ENCODE measurements at regions not wholly inside any gene's neighbourhood (a gene's known extent, or its start where the extent isn't known, plus 50 kb on each side); places are given as distances from the start of the nearest gene placed in this dataset.
"Not testable (repeated sequence)": the region's sequence is repeated elsewhere in the genome, so short reads cannot be mapped to it uniquely, and the experiment has no call there.

DNA sequence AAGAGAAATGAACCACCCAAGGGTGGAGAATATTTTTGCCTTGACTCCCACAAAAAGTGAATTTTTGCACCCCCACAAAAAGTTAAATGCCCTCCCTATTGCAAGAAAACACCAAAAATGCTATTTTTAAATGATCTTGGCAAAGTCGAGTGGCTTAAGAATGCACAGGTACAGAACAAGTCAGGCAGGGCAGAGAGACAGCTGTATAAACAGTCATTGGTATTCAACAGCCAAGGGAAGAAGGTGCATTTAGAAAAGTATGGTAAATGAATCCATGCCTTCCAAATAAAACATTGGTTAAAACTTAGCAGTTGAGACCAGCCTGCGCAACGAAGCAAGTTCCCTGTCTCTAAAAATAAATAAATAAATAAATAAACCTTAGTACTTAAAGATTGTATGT, 169.3 kb downstream of the CHIC2 start:
- H3K4me1 ChIP-seq (ENCODE audit: control insufficient read depth in 1 of 2, low read depth in 2 of 2) = peaks cover under 1 to 25% of the 10 kb centered on the region in 2 donors
- no peaks in the 10 kb centered on the region for H3K36me3 ChIP-seq
- no peak for DNase-seq (ENCODE audit: low spot score)
- TF ChIP-seq, protein P1, sequence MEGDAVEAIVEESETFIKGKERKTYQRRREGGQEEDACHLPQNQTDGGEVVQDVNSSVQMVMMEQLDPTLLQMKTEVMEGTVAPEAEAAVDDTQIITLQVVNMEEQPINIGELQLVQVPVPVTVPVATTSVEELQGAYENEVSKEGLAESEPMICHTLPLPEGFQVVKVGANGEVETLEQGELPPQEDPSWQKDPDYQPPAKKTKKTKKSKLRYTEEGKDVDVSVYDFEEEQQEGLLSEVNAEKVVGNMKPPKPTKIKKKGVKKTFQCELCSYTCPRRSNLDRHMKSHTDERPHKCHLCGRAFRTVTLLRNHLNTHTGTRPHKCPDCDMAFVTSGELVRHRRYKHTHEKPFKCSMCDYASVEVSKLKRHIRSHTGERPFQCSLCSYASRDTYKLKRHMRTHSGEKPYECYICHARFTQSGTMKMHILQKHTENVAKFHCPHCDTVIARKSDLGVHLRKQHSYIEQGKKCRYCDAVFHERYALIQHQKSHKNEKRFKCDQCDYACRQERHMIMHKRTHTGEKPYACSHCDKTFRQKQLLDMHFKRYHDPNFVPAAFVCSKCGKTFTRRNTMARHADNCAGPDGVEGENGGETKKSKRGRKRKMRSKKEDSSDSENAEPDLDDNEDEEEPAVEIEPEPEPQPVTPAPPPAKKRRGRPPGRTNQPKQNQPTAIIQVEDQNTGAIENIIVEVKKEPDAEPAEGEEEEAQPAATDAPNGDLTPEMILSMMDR (IDR thresholded peaks at IDR 0.05) = no peak
- H3K4me3 ChIP-seq = no peak overlapping the region
- no peaks in the 10 kb centered on the region for H3K9me3 ChIP-seq
- no peak overlapping the region for H3K27ac ChIP-seq
- ATAC-seq (ENCODE audit: insufficient number of reproducible peaks, low FRiP score, low read depth) = no peak
- H3K27me3 ChIP-seq (replicated peaks; ENCODE audit: insufficient read depth) = no peaks in the 10 kb centered on the region

DNA sequence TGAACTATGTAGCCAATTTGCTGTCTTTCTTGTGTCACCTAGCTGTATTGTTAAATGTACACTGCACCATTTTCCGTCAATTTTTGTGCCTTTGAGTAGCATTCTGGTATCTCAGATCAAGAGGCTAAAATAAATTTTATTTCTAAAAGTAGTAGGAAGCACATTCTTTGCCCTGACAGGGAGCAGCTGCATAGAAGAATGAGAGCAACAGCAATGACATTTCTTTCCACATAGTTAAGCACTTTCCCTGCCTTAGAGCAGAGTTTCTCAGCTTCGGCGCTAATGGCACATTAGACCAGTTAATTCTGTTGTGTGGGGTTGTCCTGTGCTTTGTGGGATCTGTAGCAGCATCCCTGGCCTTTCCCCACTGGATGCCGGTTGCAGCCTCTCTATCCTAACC, 173.9 kb downstream of the CHIC2 start:
- no peaks in the 10 kb centered on the region for H3K36me3 ChIP-seq
- TF ChIP-seq, protein P1 (IDR thresholded peaks at IDR 0.05) = no peak
- ATAC-seq (ENCODE audit: insufficient number of reproducible peaks, low FRiP score, low read depth) = no peak
- no peaks in the 10 kb centered on the region for H3K9me3 ChIP-seq
- H3K4me3 ChIP-seq = no peak overlapping the region
- DNase-seq (ENCODE audit: low spot score) = no peak
- peaks cover 3 to 13% of the 10 kb centered on the region in 2 donors for H3K4me1 ChIP-seq (ENCODE audit: control insufficient read depth in 1 of 2, low read depth in 2 of 2)
- H3K27ac ChIP-seq = no peak overlapping the region
- no peaks in the 10 kb centered on the region for H3K27me3 ChIP-seq (replicated peaks; ENCODE audit: insufficient read depth)

DNA sequence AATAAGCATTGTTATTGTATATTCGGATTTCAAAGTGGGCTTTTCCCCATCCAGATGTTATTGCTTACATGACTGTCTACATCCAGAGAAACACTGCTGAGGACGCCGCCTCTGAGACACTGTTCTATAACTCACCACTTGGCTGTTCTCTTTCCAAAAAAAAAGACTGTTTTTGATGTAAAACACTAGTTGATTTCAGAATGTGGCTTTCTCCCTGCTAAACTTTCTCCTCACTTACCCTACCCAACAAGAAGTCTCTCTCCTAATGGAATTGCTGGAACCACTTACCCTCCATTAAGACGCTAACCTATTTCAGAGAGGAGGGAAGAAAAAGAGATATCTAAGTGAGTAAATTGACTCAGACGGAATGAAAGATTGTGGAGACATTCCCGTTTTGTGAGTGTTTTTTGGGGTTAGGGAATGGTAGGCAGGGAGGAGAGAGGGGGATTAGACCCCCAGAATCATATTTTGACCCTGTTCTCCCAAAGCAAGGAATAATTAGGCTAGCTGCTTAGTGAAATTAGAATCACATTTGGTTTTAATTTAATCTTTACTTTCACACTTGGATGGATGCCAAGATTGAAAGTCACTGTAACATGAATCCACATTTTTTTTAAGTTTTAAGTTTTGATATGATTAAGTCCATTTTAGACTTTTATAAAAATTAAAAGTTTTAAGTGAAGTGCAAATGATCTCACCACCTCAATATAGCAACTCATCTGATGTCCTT, 174.9 kb downstream of the CHIC2 start:
- H3K36me3 ChIP-seq = no peaks in the 10 kb centered on the region
- no peaks in the 10 kb centered on the region for H3K9me3 ChIP-seq
- peaks cover 3 to 6% of the 10 kb centered on the region in 2 donors for H3K4me1 ChIP-seq (ENCODE audit: control insufficient read depth in 1 of 2, low read depth in 2 of 2)
- no peak overlapping the region for H3K27ac ChIP-seq
- no peaks in the 10 kb centered on the region for H3K27me3 ChIP-seq (replicated peaks; ENCODE audit: insufficient read depth)
- ATAC-seq (ENCODE audit: insufficient number of reproducible peaks, low FRiP score, low read depth) (no peak), DNase-seq (ENCODE audit: low spot score) (no peak)
- TF ChIP-seq, protein P1 (IDR thresholded peaks at IDR 0.05) = no peak
- H3K4me3 ChIP-seq = no peak overlapping the region

DNA sequence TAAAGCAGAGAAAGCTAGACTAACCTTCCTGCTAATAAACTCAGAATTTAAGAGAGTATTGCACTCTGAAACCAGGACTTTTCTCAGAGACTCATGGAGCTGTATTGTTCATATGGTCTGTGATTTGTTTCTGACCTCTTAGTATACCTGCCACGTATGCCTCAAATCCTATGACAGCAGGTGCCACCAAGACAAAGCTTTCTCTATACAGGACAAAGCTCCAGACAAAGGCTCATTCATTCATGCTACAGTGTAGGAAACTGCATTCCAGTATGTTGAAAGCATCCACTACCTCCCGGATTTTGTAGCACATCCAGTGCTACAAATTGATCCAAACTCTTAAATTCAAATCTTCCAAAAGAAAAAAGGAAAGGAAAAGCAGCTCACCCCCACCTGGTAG, 178.3 kb downstream of the CHIC2 start:
- H3K27ac ChIP-seq = peak overlapping the region; percentile 49 to 54

DNA sequence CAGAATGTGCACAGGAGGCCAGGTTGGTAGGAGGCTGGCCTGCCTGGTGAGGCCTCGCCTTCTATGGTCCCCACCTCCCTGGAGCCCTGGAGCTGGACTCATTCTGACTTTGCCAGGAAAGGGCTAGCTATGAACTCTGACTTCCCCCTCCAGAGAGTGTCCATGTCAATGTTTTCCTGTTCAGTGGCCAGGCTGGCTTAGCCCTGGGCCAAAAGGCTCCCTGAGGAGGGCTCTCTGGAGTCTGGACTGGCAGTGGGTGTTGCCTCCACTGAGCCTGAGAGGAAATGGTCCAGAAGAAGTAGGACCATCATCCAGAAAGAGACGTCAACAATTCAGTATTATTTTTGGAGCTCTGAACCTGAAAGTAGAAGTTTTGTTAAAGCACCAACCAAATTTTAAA, 178.7 kb downstream of the CHIC2 start:
- TF ChIP-seq, protein P1 (IDR thresholded peaks at IDR 0.05) = no peak
- peak overlapping the region; percentile 49 to 54 for H3K27ac ChIP-seq
- no peak for ATAC-seq (ENCODE audit: insufficient number of reproducible peaks, low FRiP score, low read depth)

More for the DNA sequence above, 178.3 kb downstream of the CHIC2 start:
- Histone ChIP-seq H3K9me3 (no peaks in the 10 kb centered on the region), H3K4me3 (no peak overlapping the region), H3K27me3 (replicated peaks; ENCODE audit: insufficient read depth) (no peaks in the 10 kb centered on the region), H3K4me1 (ENCODE audit: control insufficient read depth in 1 of 2, low read depth in 2 of 2) (peaks cover 3 to 5% of the 10 kb centered on the region in 2 donors), H3K36me3 (no peaks in the 10 kb centered on the region)
- TF ChIP-seq, protein P1 (IDR thresholded peaks at IDR 0.05) = no peak
- ATAC-seq (ENCODE audit: insufficient number of reproducible peaks, low FRiP score, low read depth) = no peak
- no peak for DNase-seq (ENCODE audit: low spot score)

DNA sequence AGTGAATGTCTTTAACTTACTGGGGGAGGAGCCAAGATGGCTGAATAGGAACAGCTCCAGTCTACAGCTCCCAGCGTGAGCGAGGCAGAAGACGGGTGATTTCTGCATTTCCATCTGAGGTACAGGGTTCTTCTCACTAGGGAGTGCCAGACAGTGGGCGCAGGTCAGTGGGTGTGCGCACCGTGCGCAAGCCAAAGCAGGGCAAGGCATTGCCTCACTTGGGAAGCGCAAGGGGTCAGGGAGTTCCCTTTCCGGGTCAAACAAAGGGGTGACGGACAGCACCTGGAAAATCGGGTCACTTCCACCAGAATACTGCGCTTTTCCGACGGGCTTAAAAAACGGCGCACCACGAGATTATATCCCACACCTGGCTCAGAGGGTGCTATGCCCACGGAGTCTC, 187.3 kb downstream of the CHIC2 start:
- not testable (repeated sequence) for H3K4me3 ChIP-seq; DNase-seq (ENCODE audit: low spot score); H3K27me3 ChIP-seq (replicated peaks; ENCODE audit: insufficient read depth); H3K4me1 ChIP-seq (ENCODE audit: control insufficient read depth in 1 of 2, low read depth in 2 of 2); H3K36me3 ChIP-seq; ATAC-seq (ENCODE audit: insufficient number of reproducible peaks, low FRiP score, low read depth); H3K9me3 ChIP-seq; H3K27ac ChIP-seq

More for the DNA sequence above, 178.7 kb downstream of the CHIC2 start:
- Histone ChIP-seq H3K36me3 (no peaks in the 10 kb centered on the region), H3K4me3 (no peak overlapping the region), H3K4me1 (ENCODE audit: control insufficient read depth in 1 of 2, low read depth in 2 of 2) (peaks cover 3 to 5% of the 10 kb centered on the region in 2 donors), H3K9me3 (no peaks in the 10 kb centered on the region), H3K27me3 (replicated peaks; ENCODE audit: insufficient read depth) (no peaks in the 10 kb centered on the region)
- DNase-seq (ENCODE audit: low spot score) = no peak
